ENCODE measurements at regions not wholly inside any gene's neighbourhood (a gene's known extent, or its start where the extent isn't known, plus 50 kb on each side); places are given as distances from the start of the nearest gene placed in this dataset.

DNA sequence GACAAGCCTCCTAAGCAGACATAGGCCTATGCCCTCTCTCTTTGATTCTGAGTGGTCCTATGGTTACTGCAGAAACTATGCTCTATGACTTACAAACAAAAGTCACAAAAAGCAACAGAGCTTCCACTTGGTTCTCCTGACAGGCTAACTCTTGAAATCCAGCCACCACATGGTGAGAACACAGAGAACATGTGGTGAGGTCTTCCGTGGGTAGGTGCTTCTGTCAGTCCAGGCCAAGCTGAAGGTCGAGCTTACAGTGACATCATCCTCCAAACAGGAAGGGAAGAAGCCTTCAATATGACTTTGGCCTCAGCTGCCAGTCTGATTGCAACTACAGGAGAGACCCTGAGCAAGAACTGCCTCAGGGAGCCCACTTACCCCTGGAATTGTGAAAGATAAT, 265.5 kb downstream of the TBX18 start:
- H3K4me1 ChIP-seq (ENCODE audit: control insufficient read depth, insufficient read depth, low read length): no peaks in the 10 kb centered on the region
- ATAC-seq (no peak), DNase-seq (no peak)
- no peak overlapping the region for H3K27ac ChIP-seq (ENCODE audit: low read length)
- no peaks in the 10 kb centered on the region for H3K9me3 ChIP-seq (ENCODE audit: control insufficient read depth, low read length)
- intact Hi-C loops (cut with DNase I): no loop called here
- H3K27me3 ChIP-seq (ENCODE audit: control insufficient read depth, insufficient read depth): no peaks in the 10 kb centered on the region
- WGBS: 56% methylated on average over 2 of the region's 2 CpGs
- no peak overlapping the region for H3K4me3 ChIP-seq (ENCODE audit: low read length)

DNA sequence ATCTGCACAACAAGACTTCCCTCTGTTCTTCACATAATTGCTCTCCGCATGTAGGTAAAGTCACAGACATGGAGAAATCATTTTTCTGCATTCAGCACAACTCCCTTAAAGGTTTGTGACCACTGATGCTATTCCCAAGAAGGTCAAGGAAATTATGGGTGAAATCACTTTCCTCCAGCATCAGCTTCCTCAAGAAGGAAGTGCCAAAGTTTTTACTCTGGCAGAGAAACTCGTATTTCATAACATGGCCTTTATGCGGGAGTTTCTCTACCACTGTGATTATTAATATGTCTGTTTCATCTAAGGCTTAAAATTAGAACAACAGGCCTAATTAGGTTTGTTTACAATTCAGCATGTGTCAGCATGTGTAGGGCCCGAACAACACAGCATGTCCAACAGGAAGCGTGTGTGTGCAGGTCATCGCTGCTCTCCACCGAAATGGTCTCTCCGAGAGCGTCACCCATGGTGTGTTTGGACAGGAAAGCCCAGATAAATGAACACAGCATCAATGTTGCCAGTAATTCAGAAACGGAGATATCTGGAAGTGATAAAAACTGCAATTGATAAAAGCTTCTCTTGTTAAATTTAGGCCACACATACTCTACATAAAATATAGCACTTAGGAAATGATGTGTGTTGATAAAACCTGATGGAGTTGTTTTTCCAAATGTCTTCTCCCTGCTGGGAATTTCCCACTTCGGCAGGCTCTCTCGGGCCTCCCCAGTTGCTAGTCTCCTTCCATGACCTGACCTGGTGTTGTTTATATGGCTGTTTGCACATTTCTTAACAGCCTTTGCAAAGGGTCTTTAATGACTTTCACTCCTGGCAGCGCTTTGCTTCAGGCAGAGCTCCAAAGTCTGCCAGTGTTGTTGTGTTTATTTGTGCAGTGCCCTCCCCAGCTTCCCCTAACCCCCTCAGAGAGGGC, 265.1 kb upstream of the CEP162 start:
- H3K4me1 ChIP-seq (ENCODE audit: control insufficient read depth, insufficient read depth, low read length): no peaks in the 10 kb centered on the region

DNA sequence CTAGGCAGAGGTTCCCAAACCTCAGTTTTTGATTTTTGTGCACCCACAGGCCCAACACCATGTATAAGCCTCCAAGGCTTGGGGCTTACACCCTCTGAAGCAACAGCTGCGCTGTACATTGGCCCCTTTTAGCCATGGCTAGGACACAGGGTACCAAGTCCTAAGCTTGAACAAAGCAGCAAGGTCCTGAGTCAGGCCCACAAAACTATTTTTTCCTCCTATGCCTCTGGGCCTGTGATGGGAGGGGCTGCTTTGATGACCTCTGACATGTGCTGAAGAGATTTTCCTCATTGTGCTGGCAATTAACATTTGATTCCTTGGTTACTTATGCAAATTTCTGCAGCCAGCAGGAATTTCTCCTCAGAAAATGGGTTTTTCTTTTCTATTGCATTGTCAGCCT, 262.2 kb upstream of the CEP162 start:
- DNase-seq: no peak
- 87% methylated on average over 1 of the region's 1 CpG for WGBS
- Histone ChIP-seq H3K27ac (ENCODE audit: low read length) (no peak overlapping the region), H3K9me3 (ENCODE audit: control insufficient read depth, low read length) (no peaks in the 10 kb centered on the region), H3K4me1 (ENCODE audit: control insufficient read depth, insufficient read depth, low read length) (no peaks in the 10 kb centered on the region), H3K4me3 (ENCODE audit: low read length) (no peak overlapping the region), H3K27me3 (ENCODE audit: control insufficient read depth, insufficient read depth) (no peaks in the 10 kb centered on the region)
- intact Hi-C loops (cut with DNase I): no loop called here
- ATAC-seq: no peak

More for the DNA sequence above, 265.1 kb upstream of the CEP162 start:
- no peak for DNase-seq
- Histone ChIP-seq H3K9me3 (ENCODE audit: control insufficient read depth, low read length) (no peaks in the 10 kb centered on the region), H3K27me3 (ENCODE audit: control insufficient read depth, insufficient read depth) (no peaks in the 10 kb centered on the region), H3K27ac (ENCODE audit: low read length) (no peak overlapping the region), H3K4me3 (ENCODE audit: low read length) (no peak overlapping the region)
- intact Hi-C loops (cut with DNase I): no loop called here
- 51% methylated on average over 13 of the region's 13 CpGs for WGBS
- ATAC-seq: no peak

- Histone ChIP-seq H3K9me3 (ENCODE audit: control insufficient read depth, low read length) (no peaks in the 10 kb centered on the region), H3K27ac (ENCODE audit: low read length) (no peak overlapping the region), H3K4me1 (ENCODE audit: control insufficient read depth, insufficient read depth, low read length) (no peaks in the 10 kb centered on the region), H3K4me3 (ENCODE audit: low read length) (no peak overlapping the region), H3K27me3 (ENCODE audit: control insufficient read depth, insufficient read depth) (no peaks in the 10 kb centered on the region)
- intact Hi-C loops (cut with DNase I): no loop called here
- ATAC-seq (no peak), DNase-seq (no peak)
These were observed 259.1 kb upstream of the CEP162 start for GRCh38 chr6:84486526-84486925.

DNA sequence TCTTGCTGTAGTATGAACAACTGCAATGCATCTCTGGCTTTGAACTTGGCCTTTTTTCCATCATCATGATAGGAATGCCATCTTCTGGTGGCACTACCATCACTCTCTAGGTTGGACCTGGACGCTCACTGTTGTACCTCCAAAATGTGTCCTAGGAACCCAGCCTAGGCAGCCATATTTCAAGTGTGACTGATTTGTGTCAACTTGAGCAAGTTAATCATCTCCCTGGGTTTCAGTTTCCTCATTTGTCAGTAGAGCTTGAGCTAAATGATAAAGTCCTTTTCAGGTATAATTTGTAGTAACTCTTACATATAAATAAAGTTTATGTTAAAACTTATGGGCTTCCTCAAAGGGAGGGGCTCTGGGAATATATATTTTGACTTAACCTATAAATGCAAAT, 241.7 kb upstream of the CEP162 start:
- Histone ChIP-seq H3K4me1 (ENCODE audit: control insufficient read depth, insufficient read depth, low read length) (no peaks in the 10 kb centered on the region), H3K9me3 (ENCODE audit: control insufficient read depth, low read length) (no peaks in the 10 kb centered on the region), H3K27me3 (ENCODE audit: control insufficient read depth, insufficient read depth) (no peaks in the 10 kb centered on the region), H3K4me3 (ENCODE audit: low read length) (no peak overlapping the region), H3K27ac (ENCODE audit: low read length) (no peak overlapping the region)
- WGBS: 87% methylated on average over 1 of the region's 1 CpG
- ATAC-seq (no peak), DNase-seq (no peak)
- intact Hi-C loops (cut with DNase I): no loop called here

DNA sequence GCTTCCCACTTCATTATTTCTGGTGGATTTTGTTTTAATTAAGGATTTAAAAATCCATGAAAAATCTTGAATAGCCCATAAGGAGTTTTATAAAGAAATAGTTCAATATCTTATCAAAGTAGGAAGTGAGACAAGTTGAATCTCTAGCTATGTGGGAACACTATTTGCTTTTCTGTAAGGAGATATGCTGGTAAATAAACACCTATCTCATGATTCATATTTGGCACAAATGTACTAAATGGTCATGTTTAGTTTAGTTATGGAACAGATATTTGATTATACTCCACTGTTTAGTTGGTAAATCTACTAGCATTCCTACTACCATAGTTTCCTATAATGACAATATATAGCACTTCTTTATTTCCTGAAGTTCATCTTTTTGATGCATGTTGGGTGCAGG, 239.9 kb upstream of the CEP162 start:
- no peak overlapping the region for H3K27ac ChIP-seq (ENCODE audit: low read length)
- H3K4me3 ChIP-seq (ENCODE audit: low read length): no peak overlapping the region
- H3K27me3 ChIP-seq (ENCODE audit: control insufficient read depth, insufficient read depth): no peaks in the 10 kb centered on the region
- intact Hi-C loops (cut with DNase I): no loop called here
- no peaks in the 10 kb centered on the region for H3K9me3 ChIP-seq (ENCODE audit: control insufficient read depth, low read length)
- ATAC-seq: no peak
- DNase-seq: no peak
- no peaks in the 10 kb centered on the region for H3K4me1 ChIP-seq (ENCODE audit: control insufficient read depth, insufficient read depth, low read length)

DNA sequence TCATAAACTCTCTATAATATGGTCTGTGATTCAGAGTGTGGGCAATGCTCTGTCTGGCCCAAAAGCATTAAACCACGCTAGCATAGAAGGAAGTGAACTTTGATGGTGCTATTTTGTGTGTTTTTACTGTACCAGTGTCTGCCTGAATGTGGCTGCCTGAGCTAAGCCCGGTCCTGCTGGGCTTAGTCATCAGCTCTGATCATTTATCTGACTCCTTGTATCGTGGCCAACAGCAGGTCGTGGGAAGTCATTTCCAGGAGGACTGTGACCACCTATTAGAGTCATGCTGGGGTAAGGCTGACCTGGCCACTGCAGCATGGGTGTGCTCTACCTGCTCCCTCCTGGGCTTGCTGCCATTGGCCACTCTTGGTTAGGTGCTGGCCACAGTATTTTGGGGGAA, 239.1 kb upstream of the CEP162 start:
- H3K27ac ChIP-seq (ENCODE audit: low read length): no peak overlapping the region
- no peak overlapping the region for H3K4me3 ChIP-seq (ENCODE audit: low read length)
- intact Hi-C loops (cut with DNase I): no loop called here
- no peaks in the 10 kb centered on the region for H3K4me1 ChIP-seq (ENCODE audit: control insufficient read depth, insufficient read depth, low read length)
- H3K9me3 ChIP-seq (ENCODE audit: control insufficient read depth, low read length): no peaks in the 10 kb centered on the region
- DNase-seq (no peak), ATAC-seq (no peak)
- H3K27me3 ChIP-seq (ENCODE audit: control insufficient read depth, insufficient read depth): no peaks in the 10 kb centered on the region
- 41% methylated on average over 4 of the region's 4 CpGs for WGBS

GRCh38 chr6:84464471-84464870, 237.0 kb upstream of the CEP162 start:
- no peak for DNase-seq
- H3K27ac ChIP-seq (ENCODE audit: low read length): no peak overlapping the region
- H3K4me1 ChIP-seq (ENCODE audit: control insufficient read depth, insufficient read depth, low read length): no peaks in the 10 kb centered on the region
- no peaks in the 10 kb centered on the region for H3K27me3 ChIP-seq (ENCODE audit: control insufficient read depth, insufficient read depth)
- no peak overlapping the region for H3K4me3 ChIP-seq (ENCODE audit: low read length)
- intact Hi-C loops (cut with DNase I): no loop called here
- ATAC-seq: no peak
- no peaks in the 10 kb centered on the region for H3K9me3 ChIP-seq (ENCODE audit: control insufficient read depth, low read length)
- WGBS: 58% methylated on average over 2 of the region's 2 CpGs

DNA sequence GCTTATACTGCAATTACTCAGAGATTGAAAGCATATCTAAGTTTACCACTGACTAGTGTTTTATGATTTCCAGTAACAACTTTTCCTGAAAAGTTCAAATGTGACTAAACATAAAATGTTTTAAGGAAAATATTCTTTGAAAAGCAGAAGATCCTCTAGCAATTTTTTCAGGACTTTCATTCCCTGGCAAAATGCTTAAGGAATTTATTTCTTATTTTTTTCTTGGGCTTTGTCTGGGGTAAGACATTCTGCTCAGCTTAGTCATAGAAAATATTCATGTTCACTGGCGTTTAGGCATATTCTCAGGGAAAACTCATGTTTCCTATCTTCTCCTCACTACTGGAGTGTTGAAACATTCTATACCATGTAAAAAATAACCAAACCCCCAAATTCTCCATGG, 235.3 kb upstream of the CEP162 start:
- Histone ChIP-seq H3K27ac (ENCODE audit: low read length) (no peak overlapping the region), H3K4me1 (ENCODE audit: control insufficient read depth, insufficient read depth, low read length) (no peaks in the 10 kb centered on the region), H3K4me3 (ENCODE audit: low read length) (no peak overlapping the region), H3K9me3 (ENCODE audit: control insufficient read depth, low read length) (no peaks in the 10 kb centered on the region), H3K27me3 (ENCODE audit: control insufficient read depth, insufficient read depth) (no peaks in the 10 kb centered on the region)
- DNase-seq: no peak
- intact Hi-C loops (cut with DNase I): no loop called here
- no peak for ATAC-seq
- 50% methylated on average over 1 of the region's 1 CpG for WGBS

GRCh38 chr6:84461461-84461860, 234.0 kb upstream of the CEP162 start:
- H3K4me3 ChIP-seq (ENCODE audit: low read length): no peak overlapping the region
- H3K27ac ChIP-seq (ENCODE audit: low read length): no peak overlapping the region
- no peaks in the 10 kb centered on the region for H3K4me1 ChIP-seq (ENCODE audit: control insufficient read depth, insufficient read depth, low read length)
- no peaks in the 10 kb centered on the region for H3K9me3 ChIP-seq (ENCODE audit: control insufficient read depth, low read length)
- DNase-seq (no peak), ATAC-seq (no peak)
- 91% methylated on average over 4 of the region's 4 CpGs for WGBS
- no peaks in the 10 kb centered on the region for H3K27me3 ChIP-seq (ENCODE audit: control insufficient read depth, insufficient read depth)
- intact Hi-C loops (cut with DNase I): no loop called here

- H3K4me3 ChIP-seq (ENCODE audit: low read length): no peak overlapping the region
- intact Hi-C loops (cut with DNase I): no loop called here
- H3K9me3 ChIP-seq (ENCODE audit: control insufficient read depth, low read length): no peaks in the 10 kb centered on the region
- ATAC-seq (no peak), DNase-seq (no peak)
- no peaks in the 10 kb centered on the region for H3K4me1 ChIP-seq (ENCODE audit: control insufficient read depth, insufficient read depth, low read length)
- H3K27me3 ChIP-seq (ENCODE audit: control insufficient read depth, insufficient read depth): no peaks in the 10 kb centered on the region
- H3K27ac ChIP-seq (ENCODE audit: low read length): no peak overlapping the region
These were observed 233.0 kb upstream of the CEP162 start for GRCh38 chr6:84460491-84460890.

- Histone ChIP-seq H3K27ac (ENCODE audit: low read length) (no peak overlapping the region), H3K4me1 (ENCODE audit: control insufficient read depth, insufficient read depth, low read length) (no peaks in the 10 kb centered on the region), H3K27me3 (ENCODE audit: control insufficient read depth, insufficient read depth) (no peaks in the 10 kb centered on the region), H3K4me3 (ENCODE audit: low read length) (no peak overlapping the region), H3K9me3 (ENCODE audit: control insufficient read depth, low read length) (no peaks in the 10 kb centered on the region)
- 76% methylated on average over 3 of the region's 3 CpGs for WGBS
- ATAC-seq (no peak), DNase-seq (no peak)
- intact Hi-C loops (cut with DNase I): no loop called here
These were observed 232.0 kb upstream of the CEP162 start for GRCh38 chr6:84459401-84459800.
